HG03039 (cell line): ENCODE measurements at regions not wholly inside any gene's neighbourhood (a gene's known extent, or its start where the extent isn't known, plus 50 kb on each side); places are given as distances from the start of the nearest gene placed in this dataset.

ENCODE experiments used
- ATAC-seq: cut with Tn5 transposase; IDR thresholded peaks from one replicate; pipeline ENCODE4 v1.9.1; 2021; ENCODE audit warnings: mild to moderate bottlenecking, moderate library complexity; ENCODE audit not compliant: unreplicated experiment

GRCh38 chr7:12517451-12517850, 53.1 kb upstream of the SCIN start:
- ATAC-seq: no peak

GRCh38 chr7:12518920-12519681, 51.4 kb upstream of the SCIN start:
- peak; percentile 92 for ATAC-seq

- no peak for ATAC-seq
Measured at GRCh38 chr7:12519682-12520009, 50.9 kb upstream of the SCIN start.
